Right lobe of liver (tissue), 6 donors: ENCODE measurements at regions not wholly inside any gene's neighbourhood (a gene's known extent, or its start where the extent isn't known, plus 50 kb on each side); places are given as distances from the start of the nearest gene placed in this dataset.

ENCODE experiments used
- ATAC-seq, 4 donors: fragments of 200-7000 bp; cut with Tn5 transposase; one replicate each; pipeline ENCODE4 v1.9.1; 2020; ENCODE audit warnings: mild to moderate bottlenecking in 4 of 4, moderate library complexity in 4 of 4
- DNase-seq, 3 donors: peaks; one replicate each; pipeline ENCODE4 v3.0.0-alpha.2; 2020
- H3K27ac ChIP-seq, 3 donors: fragments of 200-600 bp; one replicate each; pipeline ENCODE4 v1.8.0; 2022
- H3K27me3 ChIP-seq, 2 donors: fragments of 200-600 bp; one replicate each; pipeline ENCODE4 v1.8.0; 2022
- H3K36me3 ChIP-seq, 4 donors: fragments of 200-600 bp; sonication (generic) in 1 of 4; one replicate each; pipeline versions ENCODE4 v1.5.1 to v1.8.0; 2017 to 2022; ENCODE audit warnings: control low read depth in 1 of 4
- H3K4me1 ChIP-seq, 4 donors: fragments of 200-600 bp; sonication (generic) in 1 of 4; one replicate each; pipeline versions ENCODE4 v1.5.1 to v1.8.0; 2017 to 2022; ENCODE audit warnings: control low read depth in 1 of 4
- H3K4me3 ChIP-seq, 3 donors: fragments of 200-600 bp; one replicate each; pipeline ENCODE4 v1.8.0; 2022
- H3K9me3 ChIP-seq, 4 donors: fragments of 200-600 bp; sonication (generic) in 1 of 4; one replicate each; pipeline versions ENCODE4 v1.5.1 to v1.8.0; 2017 to 2022; ENCODE audit warnings: control low read depth in 1 of 4
- CTCF ChIP-seq, 4 donors: fragments of 200-600 bp in 3 of 4; fragments of 450-650 bp in 1 of 4; IDR thresholded peaks; one replicate each; pipeline versions ENCODE4 v1.5.1 to v1.8.0; 2016 to 2022; ENCODE audit warnings: antibody characterized with exemption in 4 of 4, mild to moderate bottlenecking in 2 of 4
- POLR2A ChIP-seq: fragments of 450-650 bp; IDR thresholded peaks from one replicate; pipeline ENCODE4 v1.6.1; 2017; ENCODE audit warnings: antibody characterized with exemption, mild to moderate bottlenecking
- WGBS: methylation state at CpG from one replicate; pipeline ENCODE4 v1.1.6; 2018; ENCODE audit warnings: low coverage, low lambda C conversion rate; ENCODE audit not compliant: insufficient coverage; ENCODE audit errors: missing lambda C conversion rate; 5-methylcytosine and 5-hydroxymethylcytosine counted together
- intact Hi-C, 2 donors: fragments of 100-400 bp; cut with DNase I; formaldehyde crosslinking; loops; one replicate each; pipeline versions ENCODE4 v1.11.2 to v1.14.1; 2022
- donor health status: DM: no; HTN: yes; CAD: no.
- donor health status: DM: no; HTN: no; CAD: no.
- donor health status: DM: no; HTN: no; CAD: no.
- donor health status: DM: no; HTN: yes; CAD: no.
- donor health status: DM: no; HTN: yes; CAD: no.

GRCh38 chr9:99445371-99445891 lies 223.3 kb downstream of the SEC61B start:
- TF ChIP-seq CTCF (IDR thresholded peaks at IDR 0.05) (no peak), POLR2A (no peak)
- peak in 1 of 4 donors; percentile 60 for ATAC-seq
- Histone ChIP-seq H3K36me3 (no peaks in the 10 kb centered on the region), H3K27me3 (no peaks in the 10 kb centered on the region), H3K9me3 (no peaks in the 10 kb centered on the region), H3K4me1 (no peaks in the 10 kb centered on the region), H3K4me3 (no peak overlapping the region), H3K27ac (no peak overlapping the region)
- DNase-seq, result no peak
- intact Hi-C loops, result no loop called here
- WGBS, result 53% methylated on average over 3 of the region's 4 CpGs

GRCh38 chr9:99445920-99446319 lies 223.8 kb downstream of the SEC61B start:
- TF ChIP-seq CTCF (IDR thresholded peaks at IDR 0.05) (no peak), POLR2A (no peak)
- H3K4me1 ChIP-seq, result no peaks in the 10 kb centered on the region
- H3K36me3 ChIP-seq, result no peaks in the 10 kb centered on the region
- no peak overlapping the region for H3K4me3 ChIP-seq
- H3K9me3 ChIP-seq, result no peaks in the 10 kb centered on the region
- 42% methylated on average over 4 of the region's 4 CpGs for WGBS
- intact Hi-C loops, result no loop called here
- no peaks in the 10 kb centered on the region for H3K27me3 ChIP-seq
- ATAC-seq, result no peak
- no peak for DNase-seq
- no peak overlapping the region for H3K27ac ChIP-seq

- H3K27me3 ChIP-seq, result no peaks in the 10 kb centered on the region
- H3K4me1 ChIP-seq, result no peaks in the 10 kb centered on the region
- intact Hi-C loops, result no loop called here
- H3K9me3 ChIP-seq, result no peaks in the 10 kb centered on the region
- TF ChIP-seq CTCF (IDR thresholded peaks at IDR 0.05), result no peak
- no peak for TF ChIP-seq POLR2A
- DNase-seq (no peak), ATAC-seq (no peak)
- H3K27ac ChIP-seq, result no peak overlapping the region
- no peaks in the 10 kb centered on the region for H3K36me3 ChIP-seq
- no peak overlapping the region for H3K4me3 ChIP-seq
These were observed 225.9 kb downstream of the SEC61B start for GRCh38 chr9:99447951-99448350.

- Histone ChIP-seq H3K27ac (no peak overlapping the region), H3K36me3 (no peaks in the 10 kb centered on the region), H3K4me1 (no peaks in the 10 kb centered on the region), H3K4me3 (no peak overlapping the region), H3K27me3 (no peaks in the 10 kb centered on the region), H3K9me3 (no peaks in the 10 kb centered on the region)
- intact Hi-C loops, result no loop called here
- no peak for TF ChIP-seq CTCF (IDR thresholded peaks at IDR 0.05)
- no peak for TF ChIP-seq POLR2A
- ATAC-seq (no peak), DNase-seq (no peak)
- 33% methylated on average over 1 of the region's 1 CpG for whole genome bisulfite sequencing
These were observed 227.6 kb downstream of the SEC61B start for GRCh38 chr9:99449726-99450125.

- Histone ChIP-seq H3K9me3 (no peaks in the 10 kb centered on the region), H3K27ac (no peak overlapping the region), H3K36me3 (no peaks in the 10 kb centered on the region), H3K4me3 (no peak overlapping the region), H3K27me3 (no peaks in the 10 kb centered on the region), H3K4me1 (no peaks in the 10 kb centered on the region)
- intact Hi-C loops, result no loop called here
- WGBS, result 55% methylated on average over 2 of the region's 4 CpGs
- ATAC-seq (peak in 2 of 4 donors; percentile 41 to 52), DNase-seq (peak in 1 of 3 donors; percentile 56)
- TF ChIP-seq POLR2A (no peak), CTCF (IDR thresholded peaks at IDR 0.05) (no peak)
These were observed 229.1 kb downstream of the SEC61B start for GRCh38 chr9:99451112-99451606.
